A673 (cell line): ENCODE measurements at regions not wholly inside any gene's neighbourhood (a gene's known extent, or its start where the extent isn't known, plus 50 kb on each side); places are given as distances from the start of the nearest gene placed in this dataset.

ENCODE experiments used
- BruUV-seq: library from RNA; stranded (reverse); fragments of 400-500 nt; replicated peaks from 2 replicates; lab custom pipeline; 2021; lab: Mats Ljungman, UMichigan
- CTCF ChIA-PET: fragments of 300-600 bp; sonication (Branson Sonifier 250); formaldehyde crosslinking; loops from one replicate; lab custom pipeline; 2022; ENCODE audit warnings: antibody characterized with exemption; lab: Charles Lee
- POLR2A ChIA-PET: fragments of 300-600 bp; sonication (Branson Sonifier 250); formaldehyde crosslinking; loops from one replicate; lab custom pipeline; 2022; ENCODE audit warnings: antibody characterized with exemption; ENCODE audit not compliant: low non-redundant PET; lab: Charles Lee
- DNase-seq: peaks from one replicate; pipeline ENCODE4 v3.0.0-alpha.2; 2015; ENCODE audit warnings: low spot score
- H3K27ac ChIP-seq: fragments of 200-600 bp; sonication (generic); 2 replicates; pipeline ENCODE4 v1.5.1; 2016; ENCODE audit warnings: mixed run types, low read depth, mild to moderate bottlenecking, mixed read lengths, antibody characterized with exemption, low read length; ENCODE audit not compliant: poor library complexity, severe bottlenecking
- H3K27me3 ChIP-seq: fragments of 200-600 bp; sonication (generic); replicated peaks from 2 replicates; pipeline ENCODE4 v1.6.1; 2017; ENCODE audit warnings: mixed run types, low read depth, mild to moderate bottlenecking, mixed read lengths, antibody characterized with exemption, low read length; ENCODE audit not compliant: insufficient read depth, poor library complexity
- H3K36me3 ChIP-seq: fragments of 200-600 bp; sonication (generic); 2 replicates; pipeline ENCODE4 v1.6.1; 2016; ENCODE audit warnings: mixed run types, mild to moderate bottlenecking, mixed read lengths, antibody characterized with exemption, low read length; ENCODE audit not compliant: insufficient read depth, poor library complexity, severe bottlenecking
- H3K4me1 ChIP-seq: fragments of 200-600 bp; sonication (generic); 2 replicates; pipeline ENCODE4 v1.6.1; 2017; ENCODE audit warnings: mixed run types, mild to moderate bottlenecking, mixed read lengths, antibody characterized with exemption, low read length; ENCODE audit not compliant: insufficient read depth, poor library complexity, severe bottlenecking
- H3K4me3 ChIP-seq: fragments of 200-600 bp; sonication (generic); 2 replicates; pipeline ENCODE4 v1.5.1; 2016; ENCODE audit warnings: low read depth, mixed run types, mild to moderate bottlenecking, mixed read lengths, low read length; ENCODE audit not compliant: poor library complexity, severe bottlenecking
- H3K9me3 ChIP-seq: fragments of 200-600 bp; sonication (generic); 2 replicates; pipeline ENCODE4 v1.6.1; 2016; ENCODE audit warnings: mixed run types, low read depth, mild to moderate bottlenecking, mixed read lengths, antibody characterized with exemption, low read length; ENCODE audit not compliant: poor library complexity, severe bottlenecking
- EZH2 ChIP-seq: fragments of 200-600 bp; sonication (generic); IDR thresholded peaks from 2 replicates; pipeline ENCODE4 v1.6.1; 2017; ENCODE audit warnings: borderline replicate concordance, low read depth, mild to moderate bottlenecking, mixed read lengths, antibody characterized with exemption, low read length; ENCODE audit not compliant: poor library complexity, severe bottlenecking
- intact Hi-C: fragments of 100-400 bp; cut with micrococcal nuclease; formaldehyde crosslinking; loops from one replicate; pipeline ENCODE4 v1.10.0; 2022; ENCODE audit not compliant: unreplicated experiment
- TF ChIP-seq, protein P1 (sequence below): fragments of 300-800, 200-600 bp; sonication (generic); conservative IDR thresholded peaks from 2 replicates; pipeline ENCODE4 v1.5.1; 2017; ENCODE audit warnings: low read depth, mild to moderate bottlenecking, antibody characterized with exemption, low read length, moderate library complexity, mixed read lengths

DNA sequence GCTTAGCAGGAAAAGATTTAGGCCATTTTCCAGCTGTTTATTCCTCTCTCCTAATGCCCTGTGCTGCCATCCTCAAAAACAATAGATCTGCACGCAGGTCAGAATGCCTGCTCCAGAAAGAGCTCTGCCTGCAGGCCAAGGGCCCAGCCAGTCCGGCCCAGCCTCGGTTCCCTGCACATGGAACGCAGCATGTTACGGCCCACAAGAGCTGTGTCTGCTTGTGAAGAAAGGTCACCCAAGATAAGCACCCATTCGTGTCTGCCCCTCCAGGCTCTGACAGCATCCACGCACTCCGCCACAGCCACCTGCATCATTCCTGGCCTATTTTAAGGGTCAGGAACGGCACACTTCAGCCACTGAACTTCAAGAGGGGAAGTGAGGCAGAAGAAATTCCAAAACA is 152.2 kb downstream of the SPATA19 start:
- CTCF ChIA-PET: interaction anchor here (0.9 kb wide), 1 partner anchor 128 kb away, joined by 12 read pairs; no protein-coding TSS in a partner anchor
- POLR2A ChIA-PET: no interaction called here

DNA sequence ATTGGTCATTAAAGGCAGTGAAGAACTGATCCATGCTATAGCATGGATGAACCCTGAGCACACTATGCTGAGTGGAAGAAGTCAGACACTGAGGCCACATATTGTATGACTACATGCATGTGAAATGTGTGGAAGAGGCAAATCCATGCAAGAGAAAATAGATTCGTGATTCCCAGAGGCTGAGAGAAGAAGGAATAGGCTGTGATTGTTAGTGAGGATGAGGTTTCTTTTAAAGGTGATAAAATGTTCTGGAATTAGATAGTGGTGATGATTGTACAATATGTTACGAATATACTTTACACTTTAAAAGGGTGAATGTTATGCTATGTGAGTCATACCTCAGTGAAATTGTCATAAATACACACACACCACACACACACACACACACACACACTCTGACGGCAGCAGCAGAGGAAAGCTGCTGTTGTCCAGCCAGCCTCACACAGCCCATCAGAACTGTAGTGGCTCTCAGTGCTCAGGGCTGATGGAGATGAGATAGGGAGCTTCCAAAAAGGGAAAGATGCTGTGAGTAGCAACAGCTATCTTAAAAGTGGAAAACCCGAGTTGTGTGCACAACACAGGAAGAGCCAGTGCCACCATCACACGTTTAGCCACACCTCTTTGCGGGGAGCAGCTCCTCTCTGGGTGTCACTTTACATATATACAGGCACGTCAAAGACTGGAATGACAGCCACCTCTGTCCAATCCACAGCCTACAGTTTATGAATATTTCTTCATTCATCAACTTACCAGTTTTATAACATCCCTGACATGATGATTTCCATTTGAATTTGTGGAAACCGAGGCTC is 153.0 kb downstream of the SPATA19 start:
- H3K9me3 ChIP-seq: peaks cover 23% of the 10 kb centered on the region
- no peaks in the 10 kb centered on the region for H3K27me3 ChIP-seq
- no peak for DNase-seq
- H3K4me3 ChIP-seq: no peak overlapping the region
- intact Hi-C loops: no loop called here
- ChIA-PET CTCF (interaction anchor here (0.9 kb wide), 1 partner anchor 129 kb away, joined by 12 read pairs; no protein-coding TSS in a partner anchor), POLR2A (no interaction called here)
- TF ChIP-seq EZH2: no peak
- TF ChIP-seq, protein P1, sequence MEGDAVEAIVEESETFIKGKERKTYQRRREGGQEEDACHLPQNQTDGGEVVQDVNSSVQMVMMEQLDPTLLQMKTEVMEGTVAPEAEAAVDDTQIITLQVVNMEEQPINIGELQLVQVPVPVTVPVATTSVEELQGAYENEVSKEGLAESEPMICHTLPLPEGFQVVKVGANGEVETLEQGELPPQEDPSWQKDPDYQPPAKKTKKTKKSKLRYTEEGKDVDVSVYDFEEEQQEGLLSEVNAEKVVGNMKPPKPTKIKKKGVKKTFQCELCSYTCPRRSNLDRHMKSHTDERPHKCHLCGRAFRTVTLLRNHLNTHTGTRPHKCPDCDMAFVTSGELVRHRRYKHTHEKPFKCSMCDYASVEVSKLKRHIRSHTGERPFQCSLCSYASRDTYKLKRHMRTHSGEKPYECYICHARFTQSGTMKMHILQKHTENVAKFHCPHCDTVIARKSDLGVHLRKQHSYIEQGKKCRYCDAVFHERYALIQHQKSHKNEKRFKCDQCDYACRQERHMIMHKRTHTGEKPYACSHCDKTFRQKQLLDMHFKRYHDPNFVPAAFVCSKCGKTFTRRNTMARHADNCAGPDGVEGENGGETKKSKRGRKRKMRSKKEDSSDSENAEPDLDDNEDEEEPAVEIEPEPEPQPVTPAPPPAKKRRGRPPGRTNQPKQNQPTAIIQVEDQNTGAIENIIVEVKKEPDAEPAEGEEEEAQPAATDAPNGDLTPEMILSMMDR: no peak
- H3K4me1 ChIP-seq: no peaks in the 10 kb centered on the region
- no TSS peak for BruUV-seq
- H3K27ac ChIP-seq: no peak overlapping the region
- H3K36me3 ChIP-seq: no peaks in the 10 kb centered on the region

More for the DNA sequence above, 152.2 kb downstream of the SPATA19 start:
- Histone ChIP-seq H3K27me3 (no peaks in the 10 kb centered on the region), H3K9me3 (peaks cover 25% of the 10 kb centered on the region), H3K4me1 (no peaks in the 10 kb centered on the region), H3K27ac (no peak overlapping the region), H3K4me3 (no peak overlapping the region), H3K36me3 (no peaks in the 10 kb centered on the region)
- intact Hi-C loops: no loop called here
- no peak for DNase-seq
- no TSS peak for BruUV-seq
- no peak for TF ChIP-seq EZH2
- TF ChIP-seq, protein P1: no peak

DNA sequence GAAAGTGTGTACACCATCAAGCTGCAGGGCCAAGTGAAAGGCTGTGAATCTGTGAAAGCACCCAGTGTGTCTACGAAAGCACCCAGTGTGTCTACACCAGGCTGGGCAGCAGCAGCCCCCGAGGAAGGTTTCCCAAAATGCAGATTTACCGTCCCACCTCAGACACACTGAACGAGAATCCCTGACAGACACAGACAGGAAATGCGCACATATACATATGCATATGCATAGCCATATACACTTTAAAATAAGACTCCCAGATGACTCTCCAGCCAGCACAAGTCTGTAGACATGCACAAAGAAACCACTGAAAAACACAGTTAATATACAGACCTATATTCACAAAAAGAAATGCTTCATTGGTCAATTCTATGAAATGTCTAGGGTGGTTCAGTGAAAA is 155.5 kb upstream of the OPCML start:
- no peak overlapping the region for H3K4me3 ChIP-seq
- POLR2A ChIA-PET: no interaction called here
- CTCF ChIA-PET: no interaction called here
- BruUV-seq: no TSS peak
- no peaks in the 10 kb centered on the region for H3K27me3 ChIP-seq
- intact Hi-C loops: no loop called here
- TF ChIP-seq, protein P1: no peak
- no peak for TF ChIP-seq EZH2
- no peaks in the 10 kb centered on the region for H3K4me1 ChIP-seq
- no peak overlapping the region for H3K27ac ChIP-seq
- H3K9me3 ChIP-seq: peaks cover 19% of the 10 kb centered on the region
- no peak for DNase-seq
- no peaks in the 10 kb centered on the region for H3K36me3 ChIP-seq
